C4-2B (cell line): ENCODE measurements at regions not wholly inside any gene's neighbourhood (a gene's known extent, or its start where the extent isn't known, plus 50 kb on each side); places are given as distances from the start of the nearest gene placed in this dataset.
"Not testable (repeated sequence)": the region's sequence is repeated elsewhere in the genome, so short reads cannot be mapped to it uniquely, and the experiment has no call there.

ENCODE experiments used
- ZFX ChIP-seq: fragments of 450-650 bp; IDR thresholded peaks from 2 replicates; pipeline ENCODE4 v1.6.1; 2017
- TF ChIP-seq, protein P1 (sequence below): fragments of 450-650 bp; conservative IDR thresholded peaks from 2 replicates; pipeline ENCODE4 v1.5.1; 2017; ENCODE audit warnings: mild to moderate bottlenecking

DNA sequence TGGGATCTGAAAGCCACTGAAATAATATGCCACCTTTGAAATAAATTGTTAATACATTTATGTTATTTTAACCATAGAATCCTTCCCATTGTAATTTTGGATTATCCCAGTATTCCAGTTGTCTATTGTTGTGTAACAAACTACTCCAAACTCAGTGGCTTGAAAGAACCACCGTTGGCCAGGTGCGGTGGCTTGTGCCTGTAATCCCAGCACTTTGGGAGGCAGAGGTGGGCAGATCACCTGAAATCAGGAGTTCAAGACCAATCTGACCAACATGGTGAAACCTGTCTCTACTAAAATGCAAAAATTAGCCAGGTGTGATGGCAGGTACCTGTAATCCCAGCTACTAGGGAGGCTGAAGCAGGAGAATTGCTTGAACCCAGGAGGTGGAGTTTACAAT is 217.6 kb downstream of the IRX2 start:
- TF ChIP-seq, protein P1, sequence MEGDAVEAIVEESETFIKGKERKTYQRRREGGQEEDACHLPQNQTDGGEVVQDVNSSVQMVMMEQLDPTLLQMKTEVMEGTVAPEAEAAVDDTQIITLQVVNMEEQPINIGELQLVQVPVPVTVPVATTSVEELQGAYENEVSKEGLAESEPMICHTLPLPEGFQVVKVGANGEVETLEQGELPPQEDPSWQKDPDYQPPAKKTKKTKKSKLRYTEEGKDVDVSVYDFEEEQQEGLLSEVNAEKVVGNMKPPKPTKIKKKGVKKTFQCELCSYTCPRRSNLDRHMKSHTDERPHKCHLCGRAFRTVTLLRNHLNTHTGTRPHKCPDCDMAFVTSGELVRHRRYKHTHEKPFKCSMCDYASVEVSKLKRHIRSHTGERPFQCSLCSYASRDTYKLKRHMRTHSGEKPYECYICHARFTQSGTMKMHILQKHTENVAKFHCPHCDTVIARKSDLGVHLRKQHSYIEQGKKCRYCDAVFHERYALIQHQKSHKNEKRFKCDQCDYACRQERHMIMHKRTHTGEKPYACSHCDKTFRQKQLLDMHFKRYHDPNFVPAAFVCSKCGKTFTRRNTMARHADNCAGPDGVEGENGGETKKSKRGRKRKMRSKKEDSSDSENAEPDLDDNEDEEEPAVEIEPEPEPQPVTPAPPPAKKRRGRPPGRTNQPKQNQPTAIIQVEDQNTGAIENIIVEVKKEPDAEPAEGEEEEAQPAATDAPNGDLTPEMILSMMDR: not testable (repeated sequence)
- not testable (repeated sequence) for TF ChIP-seq ZFX
